ENCODE measurements at regions not wholly inside any gene's neighbourhood (a gene's known extent, or its start where the extent isn't known, plus 50 kb on each side); places are given as distances from the start of the nearest gene placed in this dataset.

DNA sequence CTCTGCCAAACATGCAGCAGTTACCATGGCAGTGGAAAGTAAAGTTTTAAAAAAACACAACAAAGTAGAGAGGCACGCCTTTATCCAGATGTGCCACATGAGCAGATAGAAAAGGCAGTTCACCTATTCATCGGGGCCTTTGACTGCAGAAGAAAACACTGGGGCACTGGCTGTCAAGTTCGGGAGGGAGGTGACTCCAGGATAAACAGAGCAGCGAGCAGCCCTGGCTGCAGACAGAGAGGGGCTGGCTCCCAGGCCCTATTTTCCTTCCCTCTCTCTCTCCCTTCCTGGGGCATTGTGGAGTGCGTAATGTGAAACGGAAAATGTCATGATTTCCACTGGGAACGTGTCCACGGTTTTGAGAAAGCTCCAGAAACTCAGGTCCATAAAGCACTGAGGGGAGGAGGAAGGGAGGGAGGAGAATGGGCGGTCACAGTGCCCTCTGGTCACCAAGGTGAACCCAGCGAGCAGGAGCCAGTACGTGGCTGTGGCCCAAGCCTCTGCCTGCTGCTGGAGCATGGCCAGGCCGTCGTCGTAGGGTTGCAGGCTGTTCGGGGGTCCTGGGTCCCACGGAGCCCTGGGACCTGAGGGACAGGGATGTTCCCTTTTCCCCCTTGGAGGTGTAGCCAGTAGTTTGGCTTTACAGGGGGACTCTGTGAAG lies 114.7 kb upstream of the IRF2BP2 start:
- H3K9me3 ChIP-seq (ENCODE audit: control insufficient read depth in 2 of 3, low read length in 3 of 3) = no peaks in the 10 kb centered on the region
- POLR2A ChIA-PET = interaction anchor here (0.7 to 9.6 kb wide), 23 partner anchors 8 to 436 kb away, joined by 3 to 188 read pairs (median 4); partner anchors contain the start of genes IRF2BP2 and RBM34
- peak overlapping the region; percentile 95 for H3K27ac ChIP-seq (ENCODE audit: low read depth, low read length)
- peak in 2 of 9 donors; percentile 41 to 51 for DNase-seq
- peaks cover 0 to 9% (median 0%) of the 10 kb centered on the region in 11 donors for H3K9me3 Mint-ChIP-seq
- peak overlapping the region; percentile 51 to 85 (median 82) for H3K4me3 Mint-ChIP-seq
- CTCF ChIA-PET = interaction anchor here (0.8 to 1.6 kb wide), 8 partner anchors 8 to 359 kb away, joined by 3 to 9 read pairs (median 5); no protein-coding TSS in a partner anchor
- intact Hi-C loops (cut with micrococcal nuclease) = loop anchor here (1.0 to 10.0 kb wide), 16 partner anchors 34 to 920 kb away; partner anchors contain the start of genes ARID4B (in 1 of the 2), GGPS1 (in 1 of the 2) and GNG4 (in 1 of the 2)
- H3K4me3 ChIP-seq (ENCODE audit: low read length) = peak overlapping the region; percentile 52
- no peaks in the 10 kb centered on the region for H3K36me3 ChIP-seq (ENCODE audit: control insufficient read depth in 2 of 3, insufficient read depth in 3 of 3, low read length in 3 of 3)
- H3K27me3 ChIP-seq (ENCODE audit: control insufficient read depth in 2 of 2, insufficient read depth in 2 of 2, low read length in 2 of 2) = no peaks in the 10 kb centered on the region
- H3K27ac Mint-ChIP-seq = peak overlapping the region; percentile 87 to 99 (median 98)
- ATAC-seq = peak; percentile 83
- peaks cover 0 to 10% (median 0%) of the 10 kb centered on the region in 5 donors for H3K36me3 Mint-ChIP-seq
- no peaks in the 10 kb centered on the region for H3K27me3 Mint-ChIP-seq
- peaks cover 39 to 46% of the 10 kb centered on the region in 2 donors for H3K4me1 ChIP-seq (ENCODE audit: control insufficient read depth in 2 of 2, insufficient read depth in 2 of 2, low read length in 2 of 2)
- peaks cover 44 to 97% (median 90%) of the 10 kb centered on the region in 7 donors for H3K4me1 Mint-ChIP-seq

GRCh38 chr1:234722904-234723720 lies 113.1 kb upstream of the IRF2BP2 start:
- DNase-seq (peak in 2 of 9 donors; percentile 51 to 68), ATAC-seq (peak; percentile 12)
- H3K36me3 ChIP-seq (ENCODE audit: control insufficient read depth in 2 of 3, insufficient read depth in 3 of 3, low read length in 3 of 3) = no peaks in the 10 kb centered on the region
- Mint-ChIP-seq H3K36me3 (peaks cover 0 to 10% (median 0%) of the 10 kb centered on the region in 5 donors), H3K4me1 (peaks cover 46 to 95% (median 84%) of the 10 kb centered on the region in 7 donors), H3K27me3 (no peaks in the 10 kb centered on the region), H3K27ac (peak overlapping the region; percentile 87 to 99 (median 98)), H3K9me3 (peaks cover 0 to 9% (median 0%) of the 10 kb centered on the region in 11 donors), H3K4me3 (peak overlapping the region; percentile 51 to 85 (median 82))
- CTCF ChIA-PET = interaction anchor here (1.0 to 1.6 kb wide), 5 partner anchors 10 to 125 kb away, joined by 3 to 9 read pairs (median 6); no protein-coding TSS in a partner anchor
- H3K4me3 ChIP-seq (ENCODE audit: low read length) = peak overlapping the region; percentile 52
- POLR2A ChIA-PET = interaction anchor here (0.6 to 9.6 kb wide), 17 partner anchors 10 to 357 kb away, joined by 3 to 188 read pairs (median 4); partner anchors contain the start of gene IRF2BP2
- no peaks in the 10 kb centered on the region for H3K27me3 ChIP-seq (ENCODE audit: control insufficient read depth in 2 of 2, insufficient read depth in 2 of 2, low read length in 2 of 2)
- peaks cover 39 to 46% of the 10 kb centered on the region in 2 donors for H3K4me1 ChIP-seq (ENCODE audit: control insufficient read depth in 2 of 2, insufficient read depth in 2 of 2, low read length in 2 of 2)
- no peaks in the 10 kb centered on the region for H3K9me3 ChIP-seq (ENCODE audit: control insufficient read depth in 2 of 3, low read length in 3 of 3)
- intact Hi-C loops (cut with micrococcal nuclease) = loop anchor here (1.0 to 10.0 kb wide), 4 partner anchors 8 to 922 kb away; partner anchors contain the start of gene GNG4 (in 1 of the 2)
- peak overlapping the region; percentile 95 for H3K27ac ChIP-seq (ENCODE audit: low read depth, low read length)

DNA sequence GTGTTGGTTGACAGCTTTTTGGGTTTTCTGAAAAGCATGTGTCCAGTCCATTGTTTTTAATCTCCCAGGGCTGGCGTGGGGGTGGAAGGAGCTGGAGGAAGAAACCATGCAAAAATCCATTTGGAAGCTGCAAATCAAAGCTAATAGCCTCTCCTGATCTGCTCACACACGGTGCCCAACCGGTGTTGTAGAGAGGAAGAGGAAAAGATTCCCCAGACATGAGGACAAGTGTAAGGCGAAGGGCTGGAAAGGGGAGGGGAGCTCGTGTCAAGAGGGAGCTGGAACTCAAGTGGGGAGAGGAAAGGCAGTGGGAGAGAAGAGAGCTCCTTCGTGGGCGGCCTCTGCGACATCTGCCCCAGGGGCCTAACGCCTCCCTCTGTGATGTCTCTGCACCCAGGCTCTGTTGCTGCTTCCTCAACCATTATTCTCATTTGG lies 112.3 kb upstream of the IRF2BP2 start:
- peak overlapping the region; percentile 55 to 98 (median 88) for H3K27ac Mint-ChIP-seq
- intact Hi-C loops (cut with micrococcal nuclease) = loop anchor here in 1 of 2 donors (5.0 to 10.0 kb wide), 2 partner anchors 225 to 923 kb away; partner anchors contain the start of gene GNG4
- H3K9me3 ChIP-seq (ENCODE audit: control insufficient read depth in 2 of 3, low read length in 3 of 3) = no peaks in the 10 kb centered on the region
- DNase-seq (no peak), ATAC-seq (no peak)
- peaks cover 37 to 46% of the 10 kb centered on the region in 2 donors for H3K4me1 ChIP-seq (ENCODE audit: control insufficient read depth in 2 of 2, insufficient read depth in 2 of 2, low read length in 2 of 2)
- peak overlapping the region in 5 of 10 donors; percentile 37 to 85 (median 77) for H3K4me3 Mint-ChIP-seq
- H3K4me1 Mint-ChIP-seq = peaks cover 44 to 93% (median 81%) of the 10 kb centered on the region in 7 donors
- peaks cover 0 to 9% (median 0%) of the 10 kb centered on the region in 11 donors for H3K9me3 Mint-ChIP-seq
- no peak overlapping the region for H3K4me3 ChIP-seq (ENCODE audit: low read length)
- CTCF ChIA-PET = no interaction called here
- H3K27ac ChIP-seq (ENCODE audit: low read depth, low read length) = no peak overlapping the region
- POLR2A ChIA-PET = interaction anchor here (0.9 to 9.6 kb wide), 6 partner anchors 11 to 121 kb away, joined by 3 to 188 read pairs (median 6); partner anchors contain the start of gene IRF2BP2
- H3K27me3 ChIP-seq (ENCODE audit: control insufficient read depth in 2 of 2, insufficient read depth in 2 of 2, low read length in 2 of 2) = no peaks in the 10 kb centered on the region
- H3K36me3 ChIP-seq (ENCODE audit: control insufficient read depth in 2 of 3, insufficient read depth in 3 of 3, low read length in 3 of 3) = no peaks in the 10 kb centered on the region
- H3K27me3 Mint-ChIP-seq = no peaks in the 10 kb centered on the region
- peaks cover 0 to 7% (median 0%) of the 10 kb centered on the region in 5 donors for H3K36me3 Mint-ChIP-seq

DNA sequence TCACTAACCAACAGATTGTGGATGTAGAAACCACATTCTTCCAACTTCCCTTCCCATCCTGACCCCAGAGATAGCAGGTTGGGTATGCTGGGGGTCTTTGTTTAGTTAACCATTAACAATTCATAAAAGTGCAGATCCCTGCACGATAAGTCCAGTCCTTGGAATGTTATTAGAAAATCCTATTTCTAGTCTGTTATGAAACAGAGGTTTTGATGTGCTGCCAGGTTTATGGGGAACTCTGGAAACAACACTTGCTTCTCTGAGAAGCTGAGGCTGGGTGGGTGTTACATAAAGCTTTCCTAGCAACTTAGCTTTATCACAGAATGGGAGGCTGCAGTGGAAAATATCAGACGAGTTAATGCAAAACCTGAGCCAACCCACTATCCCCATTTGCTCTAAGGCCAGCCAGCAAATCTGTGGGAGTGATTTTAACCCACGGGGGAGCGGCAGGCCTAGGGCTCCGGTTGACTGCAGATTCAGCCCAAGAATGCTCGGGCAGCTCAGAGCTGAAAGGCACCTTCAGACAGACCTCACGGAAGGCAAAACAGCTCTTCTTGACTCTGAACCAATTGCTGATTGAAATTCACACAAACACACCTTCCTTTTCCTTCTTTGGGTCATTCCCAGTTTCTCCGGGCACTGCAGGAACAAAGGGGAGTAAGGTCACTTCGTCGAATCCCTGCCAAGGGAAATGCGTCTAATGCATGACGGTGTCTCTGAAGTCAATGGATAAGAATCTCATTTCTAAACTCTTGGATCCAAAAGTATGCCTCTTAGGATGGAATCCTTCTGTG lies 111.7 kb upstream of the IRF2BP2 start:
- Mint-ChIP-seq H3K9me3 (peaks cover 0 to 9% (median 0%) of the 10 kb centered on the region in 11 donors), H3K27me3 (no peaks in the 10 kb centered on the region), H3K4me3 (peak overlapping the region in 5 of 10 donors; percentile 37 to 85 (median 77)), H3K4me1 (peaks cover 40 to 87% (median 75%) of the 10 kb centered on the region in 7 donors), H3K36me3 (peaks cover 0 to 4% (median 0%) of the 10 kb centered on the region in 5 donors), H3K27ac (peak overlapping the region; percentile 63 to 98 (median 88))
- CTCF ChIA-PET = interaction anchor here (0.6 kb wide), 1 partner anchor 362 kb away, joined by 3 read pairs; no protein-coding TSS in a partner anchor
- Histone ChIP-seq H3K27me3 (ENCODE audit: control insufficient read depth in 2 of 2, insufficient read depth in 2 of 2, low read length in 2 of 2) (no peaks in the 10 kb centered on the region), H3K4me3 (ENCODE audit: low read length) (no peak overlapping the region), H3K4me1 (ENCODE audit: control insufficient read depth in 2 of 2, insufficient read depth in 2 of 2, low read length in 2 of 2) (peaks cover 34 to 43% of the 10 kb centered on the region in 2 donors), H3K36me3 (ENCODE audit: control insufficient read depth in 2 of 3, insufficient read depth in 3 of 3, low read length in 3 of 3) (no peaks in the 10 kb centered on the region), H3K27ac (ENCODE audit: low read depth, low read length) (no peak overlapping the region), H3K9me3 (ENCODE audit: control insufficient read depth in 2 of 3, low read length in 3 of 3) (no peaks in the 10 kb centered on the region)
- ATAC-seq (no peak), DNase-seq (no peak)
- intact Hi-C loops (cut with micrococcal nuclease) = loop anchor here in 1 of 2 donors (5.0 to 10.0 kb wide), 2 partner anchors 224 to 923 kb away; partner anchors contain the start of gene GNG4
- POLR2A ChIA-PET = interaction anchor here (0.9 to 9.6 kb wide), 5 partner anchors 10 to 121 kb away, joined by 3 to 188 read pairs (median 4); partner anchors contain the start of gene IRF2BP2

DNA sequence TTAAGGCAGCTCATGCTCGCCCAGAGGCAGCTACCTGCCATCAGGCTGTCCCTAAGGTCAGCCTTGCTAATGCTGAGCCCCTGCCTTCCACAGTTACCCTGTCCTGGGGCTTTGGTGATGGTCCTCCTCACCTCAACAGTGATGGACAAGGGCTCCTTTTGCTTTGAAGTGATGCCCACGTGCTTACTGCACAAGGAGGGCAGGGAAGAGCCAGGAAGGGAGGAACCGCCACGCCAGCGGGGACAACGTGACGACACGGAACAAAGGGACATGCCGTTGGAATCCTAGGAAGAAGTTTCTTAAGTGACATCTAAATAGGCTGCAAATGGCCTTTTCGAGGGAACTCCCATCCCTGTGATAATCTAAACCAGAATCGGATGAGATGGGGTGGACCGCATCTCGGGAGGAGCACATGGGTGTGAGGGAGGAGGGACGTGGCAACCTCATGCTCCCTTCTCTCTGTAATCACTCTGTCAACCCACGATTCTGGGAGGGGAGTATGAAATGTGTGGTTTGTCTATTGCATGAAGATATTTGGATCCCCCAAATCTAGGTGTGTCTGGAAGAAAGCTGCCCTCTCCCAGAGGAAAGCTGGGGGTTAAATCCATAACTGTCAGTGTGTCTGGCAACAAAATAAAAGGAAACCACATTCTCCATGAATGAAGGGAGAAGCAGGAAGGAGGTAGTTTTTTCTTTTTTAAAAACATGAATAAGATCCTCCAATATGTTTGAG lies 110.9 kb upstream of the IRF2BP2 start:
- H3K4me1 Mint-ChIP-seq = peaks cover 36 to 84% (median 67%) of the 10 kb centered on the region in 7 donors
- intact Hi-C loops (cut with micrococcal nuclease) = loop anchor here in 1 of 2 donors (5.0 to 10.0 kb wide), 2 partner anchors 224 to 924 kb away; partner anchors contain the start of gene GNG4
- ChIA-PET POLR2A (interaction anchor here (9.6 kb wide), 1 partner anchor 110 kb away, joined by 188 read pairs; the partner anchor contains the start of gene IRF2BP2), CTCF (interaction anchor here (0.6 kb wide), 1 partner anchor 363 kb away, joined by 3 read pairs; no protein-coding TSS in a partner anchor)
- DNase-seq = no peak
- H3K9me3 ChIP-seq (ENCODE audit: control insufficient read depth in 2 of 3, low read length in 3 of 3) = no peaks in the 10 kb centered on the region
- peaks cover 0 to 3% (median 0%) of the 10 kb centered on the region in 5 donors for H3K36me3 Mint-ChIP-seq
- no peaks in the 10 kb centered on the region for H3K36me3 ChIP-seq (ENCODE audit: control insufficient read depth in 2 of 3, insufficient read depth in 3 of 3, low read length in 3 of 3)
- H3K27me3 ChIP-seq (ENCODE audit: control insufficient read depth in 2 of 2, insufficient read depth in 2 of 2, low read length in 2 of 2) = no peaks in the 10 kb centered on the region
- H3K9me3 Mint-ChIP-seq = peaks cover 0 to 9% (median 0%) of the 10 kb centered on the region in 11 donors
- no peaks in the 10 kb centered on the region for H3K27me3 Mint-ChIP-seq
- H3K27ac ChIP-seq (ENCODE audit: low read depth, low read length) = no peak overlapping the region
- peak overlapping the region in 6 of 9 donors; percentile 10 to 84 (median 62) for H3K27ac Mint-ChIP-seq
- no peak overlapping the region for H3K4me3 Mint-ChIP-seq
- no peak overlapping the region for H3K4me3 ChIP-seq (ENCODE audit: low read length)
- peaks cover 29 to 35% of the 10 kb centered on the region in 2 donors for H3K4me1 ChIP-seq (ENCODE audit: control insufficient read depth in 2 of 2, insufficient read depth in 2 of 2, low read length in 2 of 2)
- ATAC-seq = no peak
